WERI-Rb-1 (cell line): ENCODE measurements at regions not wholly inside any gene's neighbourhood (a gene's known extent, or its start where the extent isn't known, plus 50 kb on each side); places are given as distances from the start of the nearest gene placed in this dataset.

Experiments used
- DNase-seq: peaks from one replicate; pipeline ENCODE4 v3.0.0-alpha.2; 2020
- H3K27ac ChIP-seq: fragments of 250-450 bp; sonication (Bioruptor Pico); 2 replicates; pipeline ENCODE4 v1.5.1; 2020; ENCODE audit warnings: mild to moderate bottlenecking, moderate library complexity
- H3K27me3 ChIP-seq: fragments of 250-450 bp; sonication (Bioruptor Pico); 2 replicates; pipeline ENCODE4 v1.5.1; 2021; ENCODE audit warnings: mild to moderate bottlenecking, low read depth, moderate library complexity; ENCODE audit not compliant: insufficient read depth, severe bottlenecking
- H3K36me3 ChIP-seq: fragments of 250-450 bp; sonication (Bioruptor Pico); 2 replicates; pipeline ENCODE4 v1.5.1; 2020; ENCODE audit warnings: mild to moderate bottlenecking, moderate library complexity
- H3K4me3 ChIP-seq: 2 replicates; pipeline ENCODE4 v1.5.1; 2011; ENCODE audit warnings: low read depth, mild to moderate bottlenecking, control low read depth, low read length
- H3K9me3 ChIP-seq: fragments of 250-450 bp; sonication (Bioruptor Pico); 2 replicates; pipeline ENCODE4 v1.5.1; 2021; ENCODE audit warnings: mild to moderate bottlenecking, moderate library complexity; ENCODE audit not compliant: severe bottlenecking
- CTCF ChIP-seq: IDR thresholded peaks from 2 replicates; pipeline ENCODE4 v1.5.1; 2011; ENCODE audit warnings: low read depth, mild to moderate bottlenecking, control low read depth, inconsistent platforms, low read length

- Histone ChIP-seq H3K36me3 (no peaks in the 10 kb centered on the region), H3K9me3 (no peaks in the 10 kb centered on the region), H3K27ac (no peak overlapping the region), H3K4me3 (no peak overlapping the region), H3K27me3 (no peaks in the 10 kb centered on the region)
- DNase-seq, result no peak
- no peak for TF ChIP-seq CTCF
Measured at GRCh38 chr9:99451112-99451606, 229.1 kb downstream of the SEC61B start.

GRCh38 chr9:99457406-99457805 lies 235.3 kb downstream of the SEC61B start:
- Histone ChIP-seq H3K4me3 (no peak overlapping the region), H3K27me3 (no peaks in the 10 kb centered on the region), H3K36me3 (no peaks in the 10 kb centered on the region), H3K27ac (no peak overlapping the region), H3K9me3 (no peaks in the 10 kb centered on the region)
- no peak for TF ChIP-seq CTCF
- DNase-seq, result no peak

- H3K36me3 ChIP-seq, result no peaks in the 10 kb centered on the region
- no peak overlapping the region for H3K27ac ChIP-seq
Measured at GRCh38 chr9:99457981-99458380, 235.9 kb downstream of the SEC61B start.

GRCh38 chr9:99459919-99460318 lies 237.8 kb downstream of the SEC61B start:
- Histone ChIP-seq H3K9me3 (no peaks in the 10 kb centered on the region), H3K36me3 (no peaks in the 10 kb centered on the region), H3K27ac (no peak overlapping the region), H3K27me3 (no peaks in the 10 kb centered on the region), H3K4me3 (no peak overlapping the region)
- no peak for TF ChIP-seq CTCF
- no peak for DNase-seq

More at GRCh38 chr9:99457981-99458380, 235.9 kb downstream of the SEC61B start:
- H3K9me3 ChIP-seq, result no peaks in the 10 kb centered on the region
- no peak for DNase-seq
- TF ChIP-seq CTCF, result no peak
- H3K27me3 ChIP-seq, result no peaks in the 10 kb centered on the region
- no peak overlapping the region for H3K4me3 ChIP-seq

GRCh38 chr9:99463131-99463530 lies 241.0 kb downstream of the SEC61B start:
- no peaks in the 10 kb centered on the region for H3K27me3 ChIP-seq
- no peak for DNase-seq
- H3K27ac ChIP-seq, result no peak overlapping the region
- H3K9me3 ChIP-seq, result no peaks in the 10 kb centered on the region
- no peak overlapping the region for H3K4me3 ChIP-seq
- TF ChIP-seq CTCF, result no peak
- H3K36me3 ChIP-seq, result no peaks in the 10 kb centered on the region

- H3K27ac ChIP-seq, result no peak overlapping the region
- H3K36me3 ChIP-seq, result no peaks in the 10 kb centered on the region
- DNase-seq, result no peak
- H3K9me3 ChIP-seq, result peaks cover 3% of the 10 kb centered on the region
- TF ChIP-seq CTCF, result no peak
- H3K27me3 ChIP-seq, result no peaks in the 10 kb centered on the region
- H3K4me3 ChIP-seq, result no peak overlapping the region
Measured at GRCh38 chr9:99464568-99464967, 242.5 kb downstream of the SEC61B start.
